Stimulated activated CD8-positive, alpha-beta memory T cell treated with anti-CD3 and anti-CD28 coated beads, Interleukin-2, amount 100 ng/mL, for 1 hour (primary cell): ENCODE measurements at regions not wholly inside any gene's neighbourhood (a gene's known extent, or its start where the extent isn't known, plus 50 kb on each side); places are given as distances from the start of the nearest gene placed in this dataset.

ENCODE experiments used
- DNase-seq, 2 donors: peaks; one replicate each; pipeline ENCODE4 v3.0.0-alpha.2; 2020; ENCODE audit warnings: low read depth in 2 of 2

DNA sequence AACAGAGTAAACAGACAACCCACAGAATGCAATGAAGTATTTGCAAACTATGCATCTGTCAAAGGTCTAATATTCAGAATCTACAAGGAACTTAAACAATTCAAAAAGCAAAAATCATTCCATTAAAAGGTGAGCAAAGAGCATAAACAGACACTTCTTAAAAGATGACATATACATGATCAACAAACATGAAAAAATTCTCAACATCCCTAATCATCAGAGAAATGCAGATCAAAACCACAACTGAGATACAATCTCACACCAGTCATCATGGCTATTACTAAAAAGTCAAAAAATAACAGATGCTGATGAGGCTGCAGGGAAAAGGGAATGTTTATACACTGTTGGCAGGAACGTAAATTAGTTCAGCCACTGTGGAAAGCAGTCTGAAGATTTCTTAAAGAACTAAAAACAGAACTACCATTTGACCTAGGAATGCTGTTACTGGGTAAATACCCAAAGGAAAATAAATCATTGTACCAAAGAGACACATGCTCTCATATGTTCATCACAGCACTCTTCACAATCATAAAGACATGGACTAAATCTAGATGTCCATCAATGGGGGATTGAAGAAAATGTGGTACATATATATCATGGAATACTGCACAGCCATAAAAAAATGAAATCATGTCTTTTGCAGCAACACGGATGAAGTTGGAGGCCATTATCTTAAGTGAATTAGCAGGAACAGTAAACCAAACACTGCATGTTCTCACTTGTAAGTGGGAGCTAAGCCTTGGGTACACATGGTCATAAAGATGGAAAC, 393.3 kb upstream of the CBLB start:
- DNase-seq: no peak

DNA sequence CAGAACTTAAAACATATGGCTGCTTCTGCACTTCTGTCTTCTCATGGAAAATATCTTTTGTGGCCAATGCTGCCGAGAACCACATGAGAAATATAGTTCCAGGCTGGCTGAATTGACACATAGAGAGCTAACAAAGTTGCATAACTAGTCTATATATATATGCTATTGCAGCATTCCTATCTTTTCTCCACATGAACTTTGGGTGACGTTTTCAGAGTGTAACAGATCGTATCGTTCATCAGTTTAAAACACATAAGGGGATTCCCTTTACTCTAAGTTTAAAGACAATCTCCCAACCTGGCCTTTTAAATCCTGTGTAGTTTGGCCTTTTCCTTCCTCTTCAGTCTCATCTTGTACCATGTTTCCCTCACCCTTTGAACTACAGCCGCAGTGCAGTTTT, 394.2 kb upstream of the CBLB start:
- no peak for DNase-seq

DNA sequence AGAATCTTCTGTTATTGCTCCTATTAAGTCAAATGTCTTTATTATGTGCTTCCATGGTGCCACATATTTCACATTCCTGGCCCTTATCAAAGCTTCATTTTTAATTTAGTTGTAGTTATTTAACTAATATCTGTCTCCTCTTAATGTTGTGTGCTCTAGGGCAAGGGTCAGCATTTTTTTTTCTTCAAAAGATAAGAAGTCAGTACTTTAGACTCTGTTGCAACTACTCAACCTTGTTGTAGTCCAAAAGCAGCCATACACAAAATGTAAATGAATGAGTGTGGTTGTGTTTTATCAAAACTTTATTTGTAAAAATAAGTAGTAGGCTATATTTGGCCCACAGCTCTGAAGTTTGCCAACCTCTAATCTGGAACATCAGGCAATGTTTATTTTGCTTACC, 394.7 kb upstream of the CBLB start:
- DNase-seq: no peak

DNA sequence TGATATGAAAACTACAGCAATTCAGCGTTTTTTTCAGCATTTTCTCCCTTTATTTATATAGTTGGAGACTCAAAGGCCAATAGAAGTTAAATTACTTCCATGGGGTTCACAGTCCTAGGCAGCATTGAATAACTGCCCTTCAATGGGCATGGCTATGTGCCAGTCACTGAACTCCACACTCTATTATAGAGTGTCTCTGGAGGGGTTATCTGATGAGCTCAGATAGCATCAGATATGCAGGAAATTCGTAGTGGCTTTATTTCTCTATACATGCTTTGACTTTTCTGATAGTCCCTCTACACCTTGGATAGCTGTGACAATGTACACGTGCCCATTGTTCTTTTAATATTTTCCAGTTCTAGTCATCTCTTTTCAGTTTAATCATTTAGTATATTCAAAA, 396.9 kb upstream of the CBLB start:
- DNase-seq: no peak

DNA sequence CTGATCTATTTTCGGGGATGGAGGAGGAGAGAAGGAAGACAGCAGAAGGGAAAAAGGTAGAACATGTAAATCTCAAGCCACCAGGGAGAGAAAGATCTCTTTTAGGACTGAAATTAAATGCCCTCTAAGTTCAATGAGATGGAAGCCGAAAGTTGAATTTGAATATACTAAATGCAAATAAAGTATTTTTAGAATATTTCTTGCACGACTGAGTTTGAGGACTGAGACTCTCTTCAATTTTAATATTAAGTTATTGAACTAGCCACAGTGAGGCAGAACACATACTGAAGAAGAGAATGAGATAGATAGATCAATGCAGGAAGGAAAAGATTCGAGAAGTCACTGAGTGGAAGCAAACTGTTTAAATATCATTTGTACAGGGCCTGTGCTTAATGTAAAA, 399.9 kb upstream of the CBLB start:
- DNase-seq: no peak

DNA sequence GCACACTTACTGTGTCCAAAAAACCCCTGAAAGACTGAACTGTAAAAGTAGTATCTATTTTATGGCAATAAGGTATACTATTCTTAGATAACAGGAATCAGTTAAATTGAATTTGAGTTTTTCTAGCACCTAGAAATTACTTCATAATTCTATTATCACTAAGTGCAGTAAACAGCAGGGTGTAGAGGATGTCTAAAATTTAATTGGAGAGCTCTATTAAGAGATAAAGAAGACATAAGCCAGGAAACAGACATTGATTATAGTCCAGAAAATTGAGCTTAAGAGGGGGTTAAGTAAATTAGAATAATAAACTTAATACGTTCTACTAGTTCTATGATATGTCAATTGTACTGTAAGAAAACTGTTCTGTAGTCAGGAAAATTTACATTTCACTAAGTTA, 403.5 kb upstream of the CBLB start:
- no peak for DNase-seq

DNA sequence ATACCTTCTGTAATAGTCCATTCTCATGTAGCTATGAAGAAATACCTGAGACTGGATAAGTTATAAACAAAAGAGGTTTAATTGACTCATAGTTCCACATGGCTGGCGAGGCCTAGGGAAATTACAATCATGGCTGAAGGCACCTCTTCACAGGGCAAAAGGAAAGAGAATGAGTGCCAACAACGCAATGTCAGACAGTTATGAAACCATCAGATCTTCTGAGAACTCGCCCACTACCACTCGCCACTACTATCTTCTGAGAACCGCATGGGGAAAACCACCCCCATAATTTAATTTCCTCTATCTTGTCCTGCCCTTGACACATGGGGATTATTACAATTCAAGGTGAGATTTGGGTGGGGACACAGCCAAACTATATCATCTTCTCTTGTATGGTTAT, 406.8 kb upstream of the CBLB start:
- no peak for DNase-seq

DNA sequence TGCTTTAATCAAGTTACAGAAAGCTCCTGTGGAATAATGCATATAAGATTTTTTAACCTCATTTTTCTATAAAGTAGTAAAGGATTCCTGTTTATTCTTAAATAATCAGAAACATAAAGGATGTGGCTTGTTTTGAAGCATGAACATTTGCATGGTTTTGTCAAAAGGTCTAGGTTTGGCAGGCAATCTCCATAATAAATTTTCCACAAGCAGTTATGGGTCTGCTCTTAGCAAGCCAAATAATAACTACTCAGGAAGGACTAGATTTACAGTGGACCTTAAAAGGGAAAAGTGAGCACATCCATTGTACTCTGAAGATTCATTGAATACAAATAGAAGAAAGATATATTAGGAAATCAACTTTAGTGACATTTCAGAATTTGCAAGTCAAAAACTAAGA, 407.3 kb upstream of the CBLB start:
- DNase-seq: no peak

DNA sequence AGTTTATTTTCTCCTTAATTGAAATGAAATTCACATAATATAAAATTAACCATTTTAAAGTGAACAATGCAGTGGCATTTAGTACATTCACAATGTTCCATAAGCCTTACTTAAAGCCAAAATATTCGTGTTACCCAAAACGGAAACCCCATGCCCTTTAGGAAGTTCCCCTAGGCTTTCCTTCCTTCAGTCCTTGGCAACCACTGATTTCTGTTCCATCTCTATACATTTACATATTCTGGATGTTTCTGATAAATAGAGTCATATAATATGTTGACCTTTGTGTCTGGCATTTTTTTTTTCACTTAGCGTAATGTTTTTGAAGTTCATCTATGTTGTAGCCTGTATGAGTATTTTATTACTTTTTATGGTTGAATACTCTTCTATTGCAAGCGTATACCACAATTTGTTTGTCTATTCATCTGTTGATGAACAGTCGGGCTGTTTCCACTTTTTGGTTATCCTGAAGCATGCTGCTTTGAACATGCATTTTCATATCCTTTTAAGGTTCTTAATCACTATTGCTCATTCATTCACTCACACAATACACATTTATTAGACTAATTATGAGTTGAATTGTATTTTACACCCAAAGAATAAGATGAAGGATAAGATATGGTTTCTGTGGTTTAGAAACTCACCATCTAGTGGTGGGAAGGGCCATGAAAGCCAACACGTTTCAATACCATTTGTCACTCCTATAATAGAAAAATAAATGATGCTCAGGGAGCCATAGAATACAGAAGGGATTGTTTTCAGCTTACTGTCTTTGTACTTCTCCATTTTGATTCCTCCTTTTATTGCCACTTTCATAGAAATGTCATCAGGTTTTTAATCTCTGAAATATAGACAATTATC, 408.2 kb upstream of the CBLB start:
- no peak for DNase-seq

DNA sequence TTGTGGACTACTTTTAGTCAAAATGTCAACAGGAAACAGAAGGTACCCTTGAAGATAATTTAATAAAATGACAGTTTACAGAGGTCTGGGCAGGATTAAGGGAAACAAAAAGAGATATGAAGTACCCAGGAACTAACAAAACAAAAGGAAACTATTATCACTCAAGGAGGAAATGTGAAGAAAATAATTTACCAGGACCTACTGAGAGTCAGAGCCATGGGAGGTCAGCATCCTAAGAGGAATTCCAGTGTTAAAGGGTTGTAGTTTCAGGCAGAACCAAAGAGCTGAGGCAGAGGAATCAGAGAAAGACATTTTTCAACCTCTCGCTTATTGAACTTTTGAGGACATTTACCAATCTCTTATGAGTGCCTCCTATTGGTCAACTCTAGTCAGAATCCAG, 408.9 kb upstream of the CBLB start:
- no peak for DNase-seq

DNA sequence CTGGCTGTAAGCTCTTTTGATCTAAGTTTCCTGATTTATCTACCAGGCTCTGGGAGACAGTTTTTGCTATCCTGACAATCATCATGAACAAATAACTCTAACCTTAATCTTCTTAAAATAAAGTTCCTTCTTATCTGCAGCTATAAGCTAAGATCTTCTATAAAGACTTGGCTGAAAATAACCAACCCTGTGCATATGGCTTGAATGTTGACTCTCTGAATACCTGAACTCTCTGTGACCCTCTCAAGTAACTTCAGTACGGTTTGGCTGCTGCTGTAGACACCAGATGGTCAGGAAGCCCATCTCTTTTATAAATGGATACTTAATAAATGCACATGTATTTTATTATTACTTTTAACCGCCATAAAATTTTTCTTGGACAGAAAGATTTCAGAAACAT, 412.4 kb upstream of the CBLB start:
- no peak for DNase-seq

DNA sequence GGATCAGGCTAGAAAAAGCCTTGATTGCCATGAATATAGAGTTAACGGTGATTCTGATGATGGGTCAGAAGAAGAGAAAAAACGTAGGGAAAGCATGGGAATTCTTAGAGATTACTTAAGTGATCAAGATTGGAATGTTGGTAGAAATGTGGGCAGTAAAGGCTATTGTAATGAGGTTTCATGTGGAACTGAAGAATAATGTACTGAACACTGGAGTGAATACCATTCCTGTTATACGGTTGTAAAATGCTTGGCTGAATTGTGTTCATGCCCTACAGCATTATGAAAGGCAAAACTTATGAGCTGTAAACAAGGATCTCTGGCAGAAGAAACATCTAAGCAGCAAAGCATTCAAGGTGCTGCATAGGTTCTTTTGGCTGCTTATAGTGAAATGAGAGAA, 414.1 kb upstream of the CBLB start:
- no peak for DNase-seq

DNA sequence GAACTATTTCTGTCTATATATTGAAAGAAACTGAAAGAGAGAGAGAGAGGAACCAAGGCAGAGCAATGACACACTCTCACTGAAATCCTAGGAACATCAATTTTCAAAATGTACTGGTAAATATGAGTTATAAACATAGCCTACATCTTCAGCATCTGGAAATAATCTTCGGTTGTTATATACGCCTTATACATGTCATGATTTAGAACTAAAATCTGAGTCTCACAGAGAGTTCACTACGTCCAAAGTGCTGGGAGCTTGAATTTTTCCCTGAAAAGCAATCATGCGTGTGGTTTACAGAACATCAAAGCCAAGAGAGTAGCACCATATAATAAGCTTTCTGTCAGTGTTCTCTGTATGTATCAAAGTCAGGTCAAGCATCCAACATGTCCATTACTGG, 420.0 kb upstream of the CBLB start:
- DNase-seq: no peak

DNA sequence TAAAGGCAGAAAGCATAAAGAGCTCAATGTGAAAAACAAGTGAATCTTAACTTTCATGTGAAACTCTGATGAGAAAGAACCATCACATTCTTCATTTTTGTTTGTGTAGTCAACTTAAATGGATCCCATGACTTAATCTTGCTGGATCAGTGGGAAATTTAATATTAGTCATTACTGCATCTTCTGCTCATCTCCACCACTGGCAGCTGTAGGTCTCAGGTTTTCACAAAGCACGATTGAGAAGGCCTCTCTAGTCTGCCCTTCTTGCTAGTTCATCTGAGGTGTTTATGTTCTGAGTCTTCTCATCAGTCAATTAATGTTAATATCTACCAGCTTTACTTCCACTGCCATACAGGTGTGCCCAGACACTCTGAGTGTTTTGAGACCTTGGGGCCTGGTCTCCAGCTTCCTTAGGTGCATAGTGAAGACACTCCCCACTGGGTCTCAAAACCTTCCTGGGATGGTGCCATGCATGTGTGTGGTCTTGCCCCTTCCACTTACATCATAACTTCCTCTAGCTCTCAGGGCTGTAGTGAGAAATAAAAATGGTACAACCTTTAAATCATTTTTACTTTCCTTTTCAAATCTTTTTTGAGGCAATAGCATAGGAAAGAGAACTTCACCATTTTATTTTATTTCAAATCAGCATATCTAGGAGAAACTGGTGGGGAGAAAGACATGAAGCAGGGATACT, 421.6 kb upstream of the CBLB start:
- no peak for DNase-seq

DNA sequence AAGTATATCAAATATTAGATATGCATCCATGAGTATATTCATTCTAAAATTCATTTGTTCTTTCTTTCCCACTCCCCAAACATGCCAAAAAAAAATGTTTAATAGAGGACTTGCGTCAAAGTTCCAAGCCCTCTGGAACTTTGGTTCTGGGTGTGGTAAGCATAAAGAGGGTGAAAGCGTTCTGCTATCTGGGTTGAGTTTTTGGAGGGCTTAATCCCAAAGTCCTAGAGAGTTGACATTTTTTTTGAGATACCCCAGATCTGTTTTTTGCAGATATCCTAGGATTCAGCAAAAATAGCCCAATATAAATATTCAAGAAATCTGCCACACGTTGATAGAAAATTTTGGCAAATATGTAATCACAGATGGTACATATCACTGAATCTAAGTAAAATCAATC, 424.3 kb upstream of the CBLB start:
- no peak for DNase-seq

DNA sequence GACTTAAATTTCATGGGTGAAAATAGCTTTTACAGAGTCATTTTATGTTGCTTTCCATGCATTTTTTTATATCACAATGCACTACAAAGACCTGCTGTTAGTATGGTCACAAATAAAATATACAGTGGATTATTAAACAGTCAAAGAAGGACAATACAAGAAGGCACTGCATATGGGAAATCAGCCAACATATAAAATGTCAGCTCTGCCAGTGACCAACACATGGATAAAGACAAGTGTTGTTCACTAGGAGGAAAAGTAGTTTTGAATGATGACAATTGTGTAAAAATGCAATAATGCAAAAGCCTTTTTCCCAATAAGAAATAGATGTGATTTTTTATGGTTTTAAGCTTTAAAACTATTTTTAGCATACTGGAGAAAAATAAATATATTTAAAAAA, 425.3 kb upstream of the CBLB start:
- DNase-seq: no peak

DNA sequence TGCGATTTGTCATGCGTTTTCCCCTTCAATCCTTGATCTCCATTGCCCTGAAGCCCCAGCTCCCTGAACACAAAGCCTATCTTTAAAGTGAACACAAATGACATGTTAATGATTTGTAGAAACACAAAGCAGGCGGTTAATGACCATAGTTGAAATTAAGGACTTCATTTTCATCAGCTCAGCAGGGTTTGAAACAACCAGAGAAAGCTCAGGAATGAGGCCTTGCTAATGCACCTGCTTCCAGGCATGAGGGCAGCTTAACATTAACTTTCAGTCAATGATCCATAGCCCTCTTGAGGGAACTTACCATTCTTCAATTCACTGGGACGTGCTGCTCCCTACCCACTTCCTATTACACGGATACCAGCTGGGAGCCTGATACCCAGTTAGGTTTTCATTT, 427.2 kb upstream of the CBLB start:
- DNase-seq: no peak

DNA sequence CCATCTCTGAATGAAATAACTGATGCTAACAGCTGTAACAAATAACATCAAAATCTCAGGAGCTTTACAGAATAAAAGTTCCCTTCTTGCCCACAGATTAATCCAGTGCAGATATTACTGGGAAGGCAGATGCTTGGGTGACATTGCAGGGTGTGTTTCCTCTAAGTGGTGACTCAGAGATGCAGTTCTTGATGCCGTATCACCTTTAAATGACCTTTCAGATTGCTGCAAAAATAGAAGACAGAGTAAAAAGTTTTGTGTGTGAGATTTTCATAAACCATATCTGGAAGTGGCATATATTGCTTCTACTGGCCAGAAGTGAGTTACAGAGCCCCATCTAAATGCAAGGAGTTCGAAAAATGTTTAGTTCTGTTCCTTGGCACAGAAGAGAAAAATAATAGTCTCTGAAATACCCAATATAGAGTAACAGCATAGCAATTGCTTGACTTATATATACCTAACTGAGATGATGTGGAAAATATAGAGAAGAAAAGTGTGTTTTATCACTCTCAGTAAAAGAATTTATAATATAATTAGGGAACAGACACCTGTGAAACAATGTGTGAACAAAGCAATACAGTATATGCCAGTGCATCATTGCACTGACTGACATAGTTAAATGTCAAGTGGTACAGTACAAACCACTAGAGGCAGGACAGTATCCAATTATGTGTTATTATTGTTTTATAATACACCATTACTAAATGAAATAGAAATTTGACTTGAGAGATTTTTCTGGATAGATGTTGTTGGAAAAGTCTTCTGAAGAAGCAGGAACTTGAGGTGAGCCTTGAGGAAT, 430.7 kb upstream of the CBLB start:
- DNase-seq: no peak

DNA sequence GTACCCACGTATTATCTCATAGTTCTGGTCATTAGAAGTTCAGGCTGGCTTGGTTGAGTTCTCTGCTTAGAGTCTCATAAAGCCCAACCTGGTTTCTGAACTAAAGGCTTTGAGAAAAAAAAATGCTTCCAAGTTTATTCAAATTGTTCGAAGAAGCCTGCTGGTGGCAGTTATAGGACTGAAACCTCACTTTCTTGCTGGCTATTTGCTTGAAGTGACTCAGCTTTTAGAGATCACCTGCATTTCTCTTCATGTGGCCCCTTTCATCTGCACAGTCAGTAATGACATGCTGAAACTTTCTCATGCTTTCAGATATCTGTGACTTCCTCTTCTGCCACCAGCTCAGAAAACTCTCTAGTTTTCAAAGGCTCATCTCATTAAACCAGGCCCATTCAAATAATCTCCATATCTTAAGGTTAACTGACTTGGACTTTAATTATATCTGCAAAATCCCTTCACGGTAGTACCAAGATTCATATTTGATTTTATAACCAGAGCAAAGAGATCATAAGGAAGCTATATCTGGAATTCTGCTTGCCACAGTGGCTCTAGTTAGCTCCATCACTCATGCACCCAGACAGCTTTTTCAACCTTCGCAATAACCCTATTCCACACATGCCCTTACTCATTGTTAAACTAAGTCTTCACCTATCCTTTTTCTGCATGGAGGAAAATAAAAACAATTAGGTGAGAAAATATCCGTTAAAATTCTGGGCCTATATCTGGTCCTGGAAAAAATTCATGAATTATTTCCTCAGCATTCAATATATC, 433.8 kb upstream of the CBLB start:
- no peak for DNase-seq

DNA sequence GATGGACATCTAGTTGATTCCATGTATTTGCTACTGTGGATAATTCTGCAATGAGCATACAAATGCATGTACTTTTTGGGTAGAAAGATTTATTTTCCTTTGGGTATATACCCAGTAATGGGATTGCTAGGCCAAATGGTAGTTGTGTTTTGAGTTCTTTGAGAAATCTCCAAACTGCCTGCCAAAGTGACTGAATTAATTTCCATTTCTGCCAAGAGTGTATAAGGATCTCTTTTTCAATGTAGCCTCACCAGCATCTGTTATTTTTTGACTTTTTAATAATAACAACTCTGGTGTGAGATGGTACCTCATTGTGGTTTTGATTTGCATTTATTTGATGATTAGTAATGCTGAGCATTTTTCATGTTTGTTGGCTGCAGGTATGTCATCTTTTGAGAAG, 435.0 kb upstream of the CBLB start:
- DNase-seq: no peak

DNA sequence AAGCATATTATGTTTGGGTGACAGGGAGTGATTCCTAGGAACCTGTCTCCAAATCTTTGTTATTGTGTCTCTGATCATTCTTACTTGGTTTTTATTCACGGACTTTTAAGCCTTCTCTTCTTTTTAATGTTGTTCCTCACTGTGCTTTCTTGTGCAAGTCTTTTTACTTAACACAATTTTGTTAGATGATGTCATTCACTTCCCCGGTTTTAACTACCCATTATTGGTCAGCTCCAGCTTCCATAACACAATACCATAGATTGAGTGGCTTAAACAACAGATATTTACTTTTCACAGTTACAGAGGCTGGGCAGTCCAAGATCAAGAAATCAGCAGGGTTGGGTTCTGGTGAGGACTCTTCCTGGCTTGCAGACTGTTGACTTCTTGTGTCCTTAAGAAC, 436.3 kb upstream of the CBLB start:
- no peak for DNase-seq
